GM21825 (cell line): ENCODE measurements at regions not wholly inside any gene's neighbourhood (a gene's known extent, or its start where the extent isn't known, plus 50 kb on each side); places are given as distances from the start of the nearest gene placed in this dataset.
A peak's percentile ranks its signal among the peaks of the same experiment; 100 is the strongest.
"Not testable (repeated sequence)": the region's sequence is repeated elsewhere in the genome, so short reads cannot be mapped to it uniquely, and the experiment has no call there.

Experiments
- ATAC-seq: cut with Tn5 transposase; IDR thresholded peaks from one replicate; pipeline ENCODE4 v1.9.1; 2021; ENCODE audit warnings: mild to moderate bottlenecking, moderate library complexity; ENCODE audit not compliant: unreplicated experiment

GRCh38 chr1:19024532-19024931 lies 68.1 kb upstream of the IFFO2 start:
- no peak for ATAC-seq

GRCh38 chr1:19023787-19024186 lies 67.3 kb upstream of the IFFO2 start:
- no peak for ATAC-seq

DNA sequence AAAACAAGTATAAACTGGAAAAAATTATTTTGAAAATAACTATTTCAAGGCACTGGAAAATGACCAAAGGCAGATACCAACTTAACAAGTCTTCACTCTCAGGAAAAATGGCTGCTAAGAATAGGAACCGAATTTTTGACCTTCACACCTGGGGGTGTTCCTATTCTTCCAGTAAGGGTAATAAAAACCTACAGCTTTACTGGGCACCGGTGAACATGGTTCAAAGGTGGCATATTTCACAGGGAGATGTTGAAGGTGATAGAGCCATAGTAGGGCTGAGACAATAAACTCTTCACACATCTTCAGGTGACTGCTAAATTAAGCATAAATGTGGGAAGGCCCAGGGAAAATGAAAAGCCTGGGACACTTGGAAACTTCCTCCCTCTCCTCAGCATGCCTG lies 65.4 kb upstream of the IFFO2 start:
- ATAC-seq = no peak

DNA sequence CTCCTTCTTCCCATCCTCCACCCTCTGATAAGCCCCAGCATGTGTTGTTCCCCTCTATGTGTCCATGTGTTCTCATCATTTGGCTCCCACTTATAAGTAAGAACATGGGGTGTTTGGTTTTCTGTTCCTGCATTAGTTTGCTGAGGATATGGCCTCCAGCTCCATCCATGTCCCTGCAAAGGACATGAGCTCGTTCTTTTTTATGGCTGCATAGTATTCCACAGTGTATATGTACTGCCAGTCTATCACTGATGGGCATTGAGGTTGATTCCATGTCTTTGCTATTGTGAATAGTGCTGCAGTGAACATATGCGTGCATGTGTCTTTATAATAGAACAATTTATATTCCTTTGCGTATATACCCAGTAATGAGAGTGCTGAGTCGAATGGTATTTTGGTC lies 62.8 kb upstream of the IFFO2 start:
- ATAC-seq = not testable (repeated sequence)

DNA sequence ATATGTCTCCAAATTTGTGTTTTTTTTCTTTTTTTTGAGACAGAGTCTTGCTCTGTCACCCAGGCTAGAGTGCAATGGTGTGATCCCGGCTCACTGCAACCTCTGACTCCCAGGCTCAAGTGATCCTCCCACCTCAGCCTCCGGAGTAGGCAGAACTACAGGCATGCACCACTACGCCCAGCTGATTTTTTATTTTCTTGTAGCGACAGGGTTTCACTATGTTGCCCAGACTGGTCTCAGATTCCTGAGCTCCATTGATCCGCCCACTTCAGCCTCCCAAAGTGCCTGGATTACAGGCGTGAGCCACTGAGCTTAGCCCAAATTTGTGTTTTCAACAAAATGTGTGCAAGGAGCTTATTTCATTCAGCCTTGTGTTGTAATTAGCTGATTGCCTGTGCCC lies 59.0 kb upstream of the IFFO2 start:
- no peak for ATAC-seq

- ATAC-seq = no peak
Measured at GRCh38 chr1:19014765-19015164, 58.3 kb upstream of the IFFO2 start.

GRCh38 chr1:19013826-19014548 lies 57.5 kb upstream of the IFFO2 start:
- ATAC-seq = no peak

- no peak for ATAC-seq
Measured at GRCh38 chr1:19011845-19012231, 55.4 kb upstream of the IFFO2 start.

- ATAC-seq = peak; percentile 59
Measured at GRCh38 chr1:19010995-19011844, 54.7 kb upstream of the IFFO2 start.

- ATAC-seq = no peak
Measured at GRCh38 chr1:19010503-19010902, 54.0 kb upstream of the IFFO2 start.

GRCh38 chr1:19009882-19010321 lies 53.4 kb upstream of the IFFO2 start:
- no peak for ATAC-seq

DNA sequence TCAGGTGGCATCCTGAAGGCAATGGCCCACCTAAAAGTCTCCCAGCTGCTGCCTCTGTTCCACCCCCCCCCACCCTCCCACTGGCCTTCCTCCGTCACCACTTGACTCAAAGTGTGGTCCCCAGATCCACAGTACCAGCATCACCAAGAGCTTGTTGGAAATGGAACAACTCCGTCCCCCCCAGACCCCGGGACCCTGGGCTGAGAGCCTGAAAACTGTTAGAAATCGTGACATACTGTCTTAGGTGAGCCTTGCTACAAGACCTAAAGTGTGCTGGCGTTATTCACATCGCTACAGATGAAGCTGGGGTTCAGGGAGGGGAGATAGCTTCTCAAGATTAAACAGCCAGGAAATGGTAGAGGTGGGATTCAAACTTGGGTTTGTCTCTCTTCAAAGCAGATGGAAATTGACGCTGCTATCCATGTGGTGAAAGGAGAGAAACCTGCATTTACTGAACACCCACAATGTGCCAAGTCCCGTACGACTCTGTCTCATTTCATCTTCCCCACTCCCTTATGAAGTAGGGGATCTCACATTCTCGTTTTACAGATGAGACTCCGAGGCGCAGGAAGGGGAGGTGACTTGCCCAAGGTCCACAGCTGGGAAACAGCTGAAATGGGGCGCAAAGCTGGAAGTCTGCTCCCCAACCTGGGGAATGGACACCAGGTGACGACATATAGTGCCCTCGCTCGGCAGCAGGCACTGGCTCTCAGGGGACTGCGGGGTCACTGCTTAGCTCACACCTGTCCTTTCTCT lies 52.8 kb upstream of the IFFO2 start:
- ATAC-seq = no peak

- ATAC-seq = no peak
Measured at GRCh38 chr1:19007491-19008441, 51.3 kb upstream of the IFFO2 start.

DNA sequence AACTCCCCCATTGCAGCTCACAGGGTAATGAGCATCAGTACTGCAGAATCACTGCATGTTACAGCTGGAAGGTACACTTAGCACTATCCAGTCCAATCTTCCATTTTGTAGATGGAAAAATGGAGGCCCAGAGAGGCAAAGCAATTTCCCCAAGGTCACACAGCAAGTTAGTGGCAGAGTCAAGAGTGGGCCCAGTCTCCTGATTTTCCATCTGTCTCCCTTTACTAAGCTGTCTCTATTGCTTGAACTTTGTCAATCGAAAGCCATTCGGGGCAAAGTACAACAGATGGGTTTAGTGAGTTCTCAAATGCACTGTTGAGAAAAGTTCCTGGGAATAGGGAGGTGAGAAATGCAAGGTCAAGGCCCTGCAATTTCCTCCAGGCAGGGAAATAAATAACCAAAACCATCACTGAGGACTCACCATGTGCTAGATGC lies 50.4 kb upstream of the IFFO2 start:
- no peak for ATAC-seq
